Stimulated activated CD8-positive, alpha-beta memory T cell treated with anti-CD3 and anti-CD28 coated beads, Interleukin-7, amount 100 ng/mL, for 48 hours (primary cell): ENCODE measurements at regions not wholly inside any gene's neighbourhood (a gene's known extent, or its start where the extent isn't known, plus 50 kb on each side); places are given as distances from the start of the nearest gene placed in this dataset.
"Not testable (repeated sequence)": the region's sequence is repeated elsewhere in the genome, so short reads cannot be mapped to it uniquely, and the experiment has no call there.

ENCODE experiments used
- DNase-seq, 2 donors: peaks; one replicate each; pipeline ENCODE4 v3.0.0-alpha.2; 2020; ENCODE audit warnings: low read depth in 1 of 2; ENCODE audit errors: extremely low read depth in 1 of 2

DNA sequence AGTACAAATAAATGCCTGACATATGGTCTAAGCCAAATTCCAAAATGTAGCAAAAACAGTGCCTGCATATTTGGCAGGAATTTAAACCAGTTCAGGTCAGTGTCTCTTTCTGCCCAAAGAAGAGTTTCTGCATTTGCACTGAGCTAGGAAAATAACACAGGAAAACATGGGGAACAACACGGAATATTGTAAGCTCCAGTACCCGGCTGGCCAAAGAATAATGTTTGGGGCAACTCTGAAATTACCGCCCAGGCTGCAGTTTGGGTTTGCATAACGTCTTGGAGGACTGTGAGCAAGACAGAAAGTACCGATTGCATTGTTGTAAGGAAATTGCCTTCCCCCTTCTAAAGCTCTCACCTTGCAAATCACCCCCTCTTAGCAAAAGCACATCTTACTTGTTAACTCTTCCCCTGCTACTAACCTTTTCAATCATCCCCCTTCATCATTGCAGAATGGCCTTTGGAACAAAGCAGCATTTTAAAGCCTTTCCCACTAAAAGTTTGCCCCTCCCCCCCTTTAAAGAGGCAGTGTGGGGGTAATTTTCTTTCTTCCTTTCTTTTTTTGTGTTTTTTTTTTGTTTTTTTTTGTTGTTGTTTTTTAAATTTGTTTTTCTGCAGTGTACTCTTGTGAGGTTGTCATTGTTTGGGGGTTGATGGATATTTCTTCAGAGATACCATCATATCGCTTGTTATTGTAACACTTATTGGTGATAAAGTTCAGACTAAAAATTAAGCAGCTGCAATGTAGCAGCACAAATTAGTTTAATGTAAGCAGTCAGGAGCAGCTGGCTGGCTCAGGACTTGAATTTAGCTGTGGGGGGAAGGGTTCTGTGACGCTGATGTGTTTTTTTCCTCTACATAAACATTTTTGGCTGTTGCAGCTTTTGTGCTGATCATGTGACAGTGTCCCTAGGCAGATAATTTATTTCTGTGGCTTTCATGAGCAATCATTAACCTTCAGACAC lies 100.0 kb upstream of the CITED2 start:
- no peak for DNase-seq

DNA sequence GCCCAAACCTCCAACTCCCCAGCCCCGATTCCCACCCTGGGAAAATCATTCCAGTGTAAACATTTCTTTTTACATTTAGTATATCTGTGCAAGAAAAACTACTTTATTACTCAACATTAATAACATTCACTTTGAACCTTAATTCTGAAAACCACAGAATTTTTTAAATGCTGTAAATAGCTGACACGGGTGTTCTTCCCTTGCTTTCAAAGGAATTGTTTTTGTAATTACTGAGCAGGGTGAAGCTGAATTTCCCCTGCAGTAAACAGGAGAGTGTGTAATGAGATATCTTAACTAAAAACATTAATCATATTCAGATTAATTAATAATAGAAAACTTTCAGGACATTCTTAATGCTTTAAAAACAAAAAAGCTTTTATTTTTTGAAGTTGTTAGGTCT lies 99.3 kb upstream of the CITED2 start:
- no peak for DNase-seq

DNA sequence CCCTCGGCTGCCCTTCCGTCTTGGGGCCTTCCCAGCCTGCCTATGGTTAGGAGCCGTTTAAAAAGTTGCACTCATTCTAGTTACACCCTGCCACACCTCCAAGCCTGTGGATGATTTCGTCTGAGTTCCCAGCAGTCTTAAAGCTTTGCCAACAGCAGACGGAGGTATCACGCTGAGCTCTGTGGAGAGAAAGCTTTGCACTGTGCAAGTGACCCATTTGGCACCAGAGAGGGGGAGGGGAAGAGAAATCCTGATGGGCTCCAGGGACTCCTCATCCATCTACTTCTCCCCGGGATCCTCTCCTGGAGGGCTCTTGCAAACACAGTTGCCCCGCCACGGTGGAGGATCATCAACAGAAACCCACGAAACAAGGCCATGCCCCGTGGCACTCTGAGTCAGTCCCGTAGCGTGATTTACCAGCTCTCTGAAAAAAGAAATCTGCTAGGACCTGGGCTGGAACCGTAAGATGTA lies 98.8 kb upstream of the CITED2 start:
- DNase-seq: no peak

DNA sequence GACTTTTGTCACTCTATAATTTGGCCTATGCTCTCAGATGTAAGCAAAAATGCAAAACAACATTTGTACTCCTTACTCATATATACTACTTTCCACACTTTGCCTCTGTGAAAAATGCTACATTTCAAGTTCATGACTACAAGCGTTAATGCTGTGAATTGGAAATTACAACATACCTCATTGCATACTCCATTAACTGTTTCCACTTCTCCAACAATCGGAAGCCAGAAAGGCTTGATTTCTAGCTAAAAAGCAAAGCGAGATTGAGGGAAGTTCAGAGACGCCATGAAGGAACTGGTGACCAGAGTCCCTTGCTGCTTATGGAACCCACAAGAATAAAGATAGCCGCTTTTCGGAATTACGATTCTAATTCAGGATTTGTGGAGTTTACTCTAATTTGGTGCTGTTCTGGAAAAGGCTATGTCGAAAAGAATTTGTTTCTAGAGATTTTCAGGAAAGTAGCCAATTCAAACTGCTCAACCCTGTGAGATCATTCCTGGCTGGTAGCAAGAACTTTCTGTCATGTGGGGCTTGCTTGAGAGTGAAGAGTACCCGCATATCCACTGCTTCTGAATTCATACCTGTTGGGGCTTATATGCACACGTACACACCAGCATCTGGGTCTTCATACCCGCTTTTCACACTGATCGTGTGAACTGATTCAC lies 98.0 kb upstream of the CITED2 start:
- no peak for DNase-seq

DNA sequence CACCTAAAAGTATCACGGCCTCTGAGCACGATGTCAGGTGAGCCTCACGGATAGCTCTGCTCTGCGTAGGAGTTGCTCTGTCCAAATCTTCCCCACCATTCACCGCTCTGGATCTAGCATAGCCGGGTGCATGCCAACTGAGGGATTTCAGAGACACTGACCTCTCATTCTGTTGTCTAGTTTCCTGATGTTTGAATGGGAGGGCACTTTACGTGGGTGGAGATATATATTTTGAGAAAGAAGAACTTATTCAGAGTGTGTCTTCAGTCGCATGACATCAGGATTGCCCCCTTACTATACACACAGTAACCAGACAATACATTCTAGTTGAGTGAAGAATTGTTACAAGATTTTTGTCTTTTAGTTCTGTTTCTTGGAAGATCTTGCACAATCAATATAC lies 96.5 kb upstream of the CITED2 start:
- no peak for DNase-seq

DNA sequence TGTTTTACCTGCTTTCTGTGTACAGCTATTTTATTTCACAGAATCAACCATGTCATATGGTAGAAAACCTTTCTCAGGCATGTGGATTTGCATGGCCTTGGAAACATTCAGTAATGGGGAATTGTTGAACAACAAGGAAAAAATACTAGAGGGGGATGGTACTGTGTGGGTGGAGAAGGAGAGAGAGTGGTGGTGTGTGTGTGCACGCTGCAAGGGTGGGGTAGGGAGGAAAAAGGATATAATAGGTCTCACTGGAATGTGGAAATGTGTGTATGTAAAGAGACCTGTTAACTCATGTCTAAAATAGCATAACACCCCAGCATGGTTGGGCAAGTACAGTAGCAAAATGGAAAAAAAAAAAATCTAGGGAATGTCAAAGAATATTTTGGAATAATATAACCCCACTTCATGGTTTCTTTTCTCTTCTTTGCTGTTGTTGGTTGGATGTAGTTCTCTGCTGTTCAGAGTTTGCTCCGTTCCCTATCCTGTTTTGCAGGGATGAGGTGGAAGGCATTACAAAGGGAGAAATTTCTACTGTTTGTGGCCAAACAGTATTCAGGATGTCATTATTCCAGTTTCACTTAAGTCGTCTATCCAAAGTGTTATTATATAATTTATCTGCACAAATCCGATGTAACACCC lies 93.9 kb upstream of the CITED2 start:
- no peak for DNase-seq

DNA sequence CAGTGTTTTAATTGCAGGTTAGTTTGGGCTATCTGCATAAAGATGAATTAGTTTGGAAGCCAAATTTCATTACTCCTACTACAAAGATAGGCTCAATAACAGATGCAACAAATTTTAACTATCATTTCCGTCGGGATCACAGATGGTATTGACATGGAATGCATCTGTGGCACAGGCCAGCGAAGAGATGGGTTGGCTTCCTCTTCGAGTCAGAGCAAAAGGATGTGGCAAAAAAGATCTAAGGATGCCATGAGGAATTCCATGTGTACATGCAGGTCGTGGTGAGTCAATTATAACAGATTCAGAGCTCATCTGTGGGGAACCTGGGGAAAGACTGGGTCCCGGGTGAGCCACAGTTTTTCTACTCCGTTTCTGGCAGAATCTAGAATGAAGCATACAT lies 83.0 kb upstream of the CITED2 start:
- no peak for DNase-seq

DNA sequence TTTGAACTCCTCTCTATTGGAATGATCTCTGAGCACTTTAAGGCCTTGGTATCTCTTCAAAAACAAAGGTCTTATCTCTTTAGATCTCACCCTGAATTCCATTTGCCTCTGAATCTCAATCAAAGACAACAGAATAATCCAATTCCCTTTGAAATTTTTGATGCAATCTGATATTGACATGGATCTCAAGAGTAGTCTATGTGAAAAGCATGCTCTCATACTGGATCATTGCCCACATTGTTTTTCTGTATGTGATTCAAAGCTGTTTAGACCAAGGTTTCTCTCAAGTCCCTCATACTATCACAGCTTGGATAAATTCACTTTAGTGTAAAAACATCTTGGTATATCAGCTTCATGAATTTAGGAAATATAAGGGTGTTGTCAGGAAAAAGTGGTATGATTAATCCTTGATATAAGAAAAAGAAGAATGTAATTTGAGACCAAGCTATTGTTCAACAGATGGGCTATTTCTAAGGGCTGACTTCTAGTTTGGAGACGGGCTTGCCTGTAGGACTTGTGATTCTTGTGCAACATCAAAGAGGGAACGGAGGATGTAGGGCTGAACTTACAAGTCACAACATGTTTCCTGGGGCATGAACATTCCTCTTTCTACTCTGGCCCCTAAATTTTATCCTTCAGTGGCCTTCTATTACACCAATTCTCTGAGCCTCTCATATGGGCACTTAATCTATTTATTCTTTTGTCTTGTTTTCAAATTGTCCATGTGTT lies 77.9 kb upstream of the CITED2 start:
- no peak for DNase-seq

GRCh38 chr6:139449611-139450000 lies 75.2 kb upstream of the CITED2 start:
- no peak for DNase-seq

DNA sequence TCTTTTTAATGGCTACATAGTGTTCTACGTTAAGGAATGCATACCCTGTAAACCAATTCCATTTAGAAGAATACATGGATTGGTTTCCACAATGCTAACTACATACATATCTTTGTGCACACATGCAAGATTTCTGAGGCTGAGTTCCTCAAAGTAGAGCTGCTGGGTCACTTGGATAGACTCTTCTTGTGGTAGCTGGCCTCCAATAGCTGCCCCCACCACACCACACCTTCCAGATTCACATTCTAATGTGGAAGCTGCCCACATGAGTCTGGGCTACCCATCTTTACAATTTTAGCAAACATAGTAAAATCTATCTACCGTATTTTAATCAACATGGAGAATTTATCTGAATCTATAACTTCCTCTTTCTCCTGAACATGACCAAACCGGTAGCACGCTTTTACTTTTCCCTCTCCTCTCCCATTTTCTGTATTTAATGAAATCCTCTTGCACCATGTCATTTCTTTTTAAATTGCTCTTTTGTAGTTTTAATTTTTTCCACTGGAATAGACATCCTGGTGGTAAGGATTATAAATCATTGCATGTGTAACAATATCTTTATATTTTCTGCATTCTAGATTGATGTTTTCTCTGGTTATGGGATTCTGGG lies 74.7 kb upstream of the CITED2 start:
- no peak for DNase-seq

- no peak for DNase-seq
These were observed 73.7 kb upstream of the CITED2 start for GRCh38 chr6:139448051-139448649.

DNA sequence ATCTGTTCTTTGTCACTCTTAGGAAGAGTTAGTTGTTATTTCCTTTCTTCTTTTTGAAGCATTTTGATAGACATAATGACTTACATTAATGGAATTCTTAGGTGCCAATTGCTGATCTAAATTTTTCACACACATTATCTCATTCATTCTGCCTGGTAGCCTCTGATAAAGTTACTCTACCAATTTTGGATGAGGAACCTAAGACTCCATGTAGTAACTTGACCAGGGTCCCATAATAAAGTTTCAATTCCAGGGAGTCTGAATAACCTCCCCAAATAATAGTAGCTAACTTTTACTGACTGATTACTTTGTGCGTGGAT lies 73.2 kb upstream of the CITED2 start:
- no peak for DNase-seq

DNA sequence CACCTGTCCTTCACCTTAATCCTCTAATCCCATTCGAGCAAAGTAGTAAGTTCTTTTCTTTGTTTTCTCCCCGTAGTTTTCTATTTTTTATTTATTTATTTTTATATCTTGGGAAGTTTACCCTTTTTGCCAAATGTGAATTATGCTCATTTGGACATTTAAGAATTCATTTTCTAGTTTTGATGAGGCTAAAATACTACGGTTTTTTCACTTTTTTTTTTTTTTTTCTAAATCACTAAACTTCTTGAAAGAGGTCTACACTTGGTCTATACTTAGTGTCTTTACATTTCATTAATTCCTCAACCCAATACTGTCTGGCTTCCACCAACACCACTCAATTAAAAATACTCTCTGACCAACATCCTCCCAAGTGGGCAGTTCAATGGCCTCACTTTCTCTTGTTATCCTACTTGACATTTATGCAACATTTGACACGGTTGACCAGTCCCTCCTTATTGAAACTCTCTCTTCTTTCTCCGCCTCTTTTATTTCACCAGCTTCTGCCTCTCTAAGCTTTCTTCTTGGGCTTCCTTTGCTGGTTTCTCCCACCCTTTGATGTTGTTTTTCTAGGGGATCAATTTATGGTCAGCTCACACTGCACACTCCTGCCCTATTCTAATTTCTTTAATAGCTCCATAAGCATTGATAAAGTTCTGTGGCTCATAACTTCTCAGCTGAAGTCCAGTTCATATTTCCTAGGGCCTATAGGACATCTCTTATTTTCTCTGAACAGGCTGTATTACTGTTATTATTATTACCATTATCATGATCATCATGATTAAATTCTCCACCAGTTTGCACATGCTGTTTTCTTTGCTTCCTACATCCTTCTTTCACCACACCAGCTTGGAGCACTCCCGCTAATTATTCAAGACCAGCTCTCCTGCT lies 72.6 kb upstream of the CITED2 start:
- DNase-seq: no peak

DNA sequence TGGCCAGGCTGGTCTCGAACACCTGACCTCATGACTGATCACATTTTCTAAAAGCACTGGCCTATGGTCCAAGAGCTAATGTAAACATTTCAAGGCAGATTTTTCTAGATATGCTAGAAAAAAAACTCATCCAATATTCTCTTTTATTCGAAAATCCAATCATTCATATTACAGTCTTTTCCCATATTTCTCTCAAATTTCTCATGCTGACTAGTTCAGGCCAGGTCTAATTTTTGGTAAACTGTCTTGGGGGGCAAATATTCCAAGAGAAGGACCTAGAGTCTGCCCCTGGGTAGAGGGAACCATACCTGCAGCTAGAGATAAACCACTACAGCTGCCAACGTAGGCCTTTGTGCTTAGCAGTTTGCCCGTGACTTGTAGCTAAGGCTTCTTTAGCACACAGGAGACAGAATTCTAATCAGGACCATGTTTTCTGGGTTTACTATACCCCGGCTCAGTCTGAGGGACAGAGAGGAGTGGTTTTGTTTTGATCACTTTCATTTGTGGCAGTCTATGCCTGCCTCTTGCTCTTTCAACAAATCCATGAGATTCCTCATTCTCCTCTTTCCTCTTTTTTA lies 71.8 kb upstream of the CITED2 start:
- DNase-seq: no peak

- DNase-seq: not testable (repeated sequence)
These were observed 69.9 kb upstream of the CITED2 start for GRCh38 chr6:139444273-139444787.

DNA sequence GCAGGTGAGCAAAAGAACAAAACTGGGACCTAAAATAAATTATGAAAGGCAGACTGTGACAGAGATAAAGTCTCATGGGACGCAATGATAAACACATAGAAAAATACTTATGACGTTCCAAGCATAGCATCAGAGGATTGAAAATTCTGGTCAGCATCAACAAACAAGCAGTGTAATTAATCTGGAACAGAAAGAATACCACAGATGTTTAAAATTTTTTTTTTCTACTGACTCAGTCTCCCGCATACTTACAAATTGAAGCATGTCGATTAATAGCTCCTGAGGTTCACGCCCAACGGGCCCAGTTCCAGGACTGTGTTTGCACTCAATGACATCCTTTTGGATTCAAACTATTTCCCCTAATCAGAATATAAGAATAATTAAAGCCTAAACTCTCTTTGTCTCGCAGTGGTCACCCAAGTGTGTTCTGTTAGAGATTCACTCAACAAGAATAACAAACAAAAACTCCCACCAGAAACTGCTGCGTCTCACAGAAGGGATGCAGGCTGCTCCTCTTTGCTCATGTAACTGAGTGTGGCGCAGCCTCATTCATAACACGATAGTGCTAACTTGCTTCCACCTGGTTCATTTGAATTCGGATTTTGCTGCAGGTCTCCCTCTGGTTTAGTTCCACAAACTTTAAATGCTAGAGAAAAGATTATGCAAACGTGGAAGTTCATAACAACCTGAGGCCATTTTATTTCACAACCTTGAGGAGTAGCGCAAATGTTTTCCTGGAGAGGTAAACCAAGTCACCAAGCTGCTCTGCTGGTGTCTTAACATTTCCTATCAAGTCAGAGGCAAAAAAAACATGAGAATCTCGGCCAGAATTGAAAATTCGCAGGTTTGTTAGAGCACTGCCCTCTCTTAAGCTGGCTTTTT lies 69.0 kb upstream of the CITED2 start:
- no peak for DNase-seq

DNA sequence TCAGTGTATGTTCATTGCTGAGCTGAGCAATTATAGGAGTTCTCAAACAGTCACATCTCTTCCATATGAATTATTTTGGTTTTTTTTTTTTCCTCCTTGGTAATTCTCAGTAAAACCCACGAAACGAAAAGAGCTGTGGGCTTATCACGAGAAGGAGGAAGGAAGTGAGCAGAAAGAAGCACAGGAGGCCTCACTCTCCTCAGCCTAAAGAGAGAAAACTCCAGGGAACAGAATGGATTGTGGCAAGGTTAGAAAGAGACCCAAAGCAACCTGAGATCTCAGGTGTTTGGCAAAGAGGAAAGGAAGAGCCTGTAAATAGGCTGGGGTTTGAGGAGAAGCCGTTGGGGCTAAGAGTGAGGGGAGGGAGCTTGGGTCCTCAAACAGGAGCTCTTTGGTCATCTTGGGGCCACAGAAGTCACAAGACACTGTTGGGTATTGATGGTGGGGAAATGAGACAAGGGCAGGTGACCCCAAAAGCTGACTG lies 67.8 kb upstream of the CITED2 start:
- no peak for DNase-seq

- DNase-seq: no peak
These were observed 64.9 kb upstream of the CITED2 start for GRCh38 chr6:139439349-139439748.
